Adrenal gland (tissue), 9 donors: ENCODE measurements at regions not wholly inside any gene's neighbourhood (a gene's known extent, or its start where the extent isn't known, plus 50 kb on each side); places are given as distances from the start of the nearest gene placed in this dataset.

Source experiments
- DNase-seq, 7 donors: peaks; one replicate each; pipeline ENCODE4 v3.0.0-alpha.2; 2019 to 2020
- H3K27ac ChIP-seq, 5 donors: fragments of 200-600 bp; sonication (generic) in 4 of 5; 1 replicate in 3 of 5; 2 replicates in 2 of 5; pipeline versions ENCODE4 v1.5.1 to v1.8.0; 2016 to 2020; ENCODE audit warnings: mild to moderate bottlenecking in 1 of 5
- H3K27me3 ChIP-seq: fragments of 200-600 bp; 2 replicates; pipeline ENCODE4 v1.8.0; 2021
- H3K36me3 ChIP-seq, 2 donors: fragments of 200-600 bp; replicated peaks in 1 of 2; 1 replicate in 1 of 2; 2 replicates in 1 of 2; pipeline versions ENCODE4 v1.5.1 to v1.8.0; 2018 to 2022
- H3K4me1 ChIP-seq, 2 donors: fragments of 200-600 bp; replicated peaks in 1 of 2; 1 replicate in 1 of 2; 2 replicates in 1 of 2; pipeline versions ENCODE4 v1.5.1 to v1.8.0; 2018 to 2021
- H3K4me3 ChIP-seq, 4 donors: fragments of 200-600 bp; sonication (generic) in 3 of 4; one replicate each; pipeline ENCODE4 v1.5.1; 2016 to 2018
- H3K9me3 ChIP-seq, 3 donors: fragments of 200-600 bp; sonication (generic) in 1 of 3; replicated peaks in 1 of 3; 1 replicate in 2 of 3; 2 replicates in 1 of 3; pipeline versions ENCODE4 v1.5.1 to v1.8.0; 2016 to 2021
- POLR2A ChIP-seq, 2 donors: fragments of 450-650 bp; IDR thresholded peaks; one replicate each; pipeline ENCODE4 v1.6.1; 2017; ENCODE audit warnings: antibody characterized with exemption in 2 of 2, mild to moderate bottlenecking in 2 of 2, moderate library complexity in 1 of 2
- WGBS, 4 donors: extraction: QIAGEN DNeasy Blood & Tissue Kit in 2 of 4; methylation state at CpG; one replicate each; pipeline versions ENCODE4 v1.1.5 to v1.1.7; 2013 to 2017; 5-methylcytosine and 5-hydroxymethylcytosine counted together
- intact Hi-C, 2 donors: fragments of 100-400 bp; cut with DNase I; formaldehyde crosslinking; loops; one replicate each; pipeline versions ENCODE4 v1.14.1 to v1.15.0; 2022 to 2023
- TF ChIP-seq, protein P1 (sequence below), 6 experiments: fragments of 450-650 bp in 4 of 6; fragments of 200-600 bp in 2 of 6; sonication (generic) in 1 of 6; IDR thresholded peaks; 1 replicate in 5 of 6; 2 replicates in 1 of 6; pipeline versions ENCODE4 v1.5.1 to v1.8.0; 2016 to 2021; ENCODE audit warnings: antibody characterized with exemption in 6 of 6, mild to moderate bottlenecking in 2 of 6, moderate library complexity in 1 of 6
- donor health status: healthy with polysubstance abuse.
- donor health status: Bipolar disorder and iron deficiency.
- donor health status: DM: yes; HTN: yes; CAD: no.
- donor health status: DM: no; HTN: no; CAD: no.
- donor health status: DM: no; HTN: no; CAD: no.

DNA sequence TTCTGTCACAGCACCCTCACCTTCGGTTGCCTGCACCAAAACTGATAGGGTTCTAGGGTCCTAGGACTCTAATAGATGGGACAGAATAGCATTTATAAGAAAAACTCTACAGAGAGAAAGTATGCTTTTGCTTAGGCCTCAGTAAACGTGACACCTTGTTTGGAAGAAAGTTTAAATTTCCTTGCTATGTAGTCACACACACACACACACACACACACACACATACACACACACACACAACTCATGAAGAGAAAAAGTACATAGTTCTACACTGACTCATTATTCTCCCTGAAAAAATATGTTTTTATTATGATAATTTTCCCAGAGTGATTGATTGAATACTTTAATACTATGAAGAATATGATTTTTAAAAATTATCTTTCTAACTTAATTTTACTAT, 220.8 kb upstream of the SNX19 start:
- no peaks in the 10 kb centered on the region for H3K36me3 ChIP-seq
- H3K27me3 ChIP-seq, result no peaks in the 10 kb centered on the region
- intact Hi-C loops, result no loop called here
- H3K4me1 ChIP-seq, result no peaks in the 10 kb centered on the region
- H3K4me3 ChIP-seq, result no peak overlapping the region
- no peaks in the 10 kb centered on the region for H3K9me3 ChIP-seq
- TF ChIP-seq POLR2A (IDR thresholded peaks at IDR 0.05), result no peak
- TF ChIP-seq, protein P1, sequence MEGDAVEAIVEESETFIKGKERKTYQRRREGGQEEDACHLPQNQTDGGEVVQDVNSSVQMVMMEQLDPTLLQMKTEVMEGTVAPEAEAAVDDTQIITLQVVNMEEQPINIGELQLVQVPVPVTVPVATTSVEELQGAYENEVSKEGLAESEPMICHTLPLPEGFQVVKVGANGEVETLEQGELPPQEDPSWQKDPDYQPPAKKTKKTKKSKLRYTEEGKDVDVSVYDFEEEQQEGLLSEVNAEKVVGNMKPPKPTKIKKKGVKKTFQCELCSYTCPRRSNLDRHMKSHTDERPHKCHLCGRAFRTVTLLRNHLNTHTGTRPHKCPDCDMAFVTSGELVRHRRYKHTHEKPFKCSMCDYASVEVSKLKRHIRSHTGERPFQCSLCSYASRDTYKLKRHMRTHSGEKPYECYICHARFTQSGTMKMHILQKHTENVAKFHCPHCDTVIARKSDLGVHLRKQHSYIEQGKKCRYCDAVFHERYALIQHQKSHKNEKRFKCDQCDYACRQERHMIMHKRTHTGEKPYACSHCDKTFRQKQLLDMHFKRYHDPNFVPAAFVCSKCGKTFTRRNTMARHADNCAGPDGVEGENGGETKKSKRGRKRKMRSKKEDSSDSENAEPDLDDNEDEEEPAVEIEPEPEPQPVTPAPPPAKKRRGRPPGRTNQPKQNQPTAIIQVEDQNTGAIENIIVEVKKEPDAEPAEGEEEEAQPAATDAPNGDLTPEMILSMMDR (IDR thresholded peaks at IDR 0.05), result no peak
- H3K27ac ChIP-seq, result no peak overlapping the region
- 66 to 82% (median 73%) methylated on average over 2 of the region's 2 CpGs for WGBS, 4 donors
- DNase-seq, result no peak

DNA sequence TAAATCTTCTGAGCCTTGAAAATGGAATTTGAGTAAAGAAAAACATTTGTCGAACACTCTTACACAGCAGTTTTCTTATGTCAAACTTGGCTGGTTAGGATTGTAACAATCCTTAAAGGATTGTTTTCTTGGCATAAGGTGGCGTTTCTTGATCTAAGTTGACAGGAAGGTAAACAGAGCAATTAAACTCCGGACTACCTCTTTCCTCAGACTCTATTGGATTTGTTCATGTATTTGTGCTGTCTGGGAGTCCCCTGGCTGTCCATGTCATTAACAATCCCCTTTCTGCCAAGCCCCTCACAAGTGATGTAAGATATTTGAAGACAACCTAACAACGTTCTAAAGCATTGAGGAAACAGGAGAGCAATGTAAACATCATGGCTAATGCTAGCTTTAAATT, 222.5 kb upstream of the SNX19 start:
- Histone ChIP-seq H3K9me3 (no peaks in the 10 kb centered on the region), H3K4me3 (no peak overlapping the region), H3K36me3 (no peaks in the 10 kb centered on the region), H3K27me3 (no peaks in the 10 kb centered on the region), H3K4me1 (no peaks in the 10 kb centered on the region), H3K27ac (no peak overlapping the region)
- 48 to 63% (median 52%) methylated on average over 4 of the region's 4 CpGs for WGBS, 4 donors
- intact Hi-C loops, result no loop called here
- no peak for DNase-seq
- no peak for TF ChIP-seq POLR2A (IDR thresholded peaks at IDR 0.05)
- TF ChIP-seq, protein P1 (IDR thresholded peaks at IDR 0.05), result no peak

DNA sequence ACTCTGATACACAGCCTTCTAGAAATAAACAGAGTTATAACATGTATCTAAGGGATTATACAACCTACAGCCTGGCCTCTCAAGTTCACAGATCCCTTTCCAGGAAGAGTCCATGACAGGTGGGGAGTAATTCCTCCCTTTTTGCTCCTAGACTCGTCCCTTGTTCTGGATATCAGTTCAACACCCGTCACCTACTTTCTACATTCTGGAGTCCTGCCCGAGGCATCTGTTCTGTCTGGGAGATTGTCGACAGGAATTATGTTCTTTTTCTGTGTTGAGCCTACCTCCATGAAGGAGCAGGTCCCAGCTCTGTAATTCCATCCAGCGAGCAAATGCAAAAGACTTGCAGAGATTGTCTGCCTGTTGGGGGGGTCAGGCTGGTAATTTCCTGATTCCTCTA, 224.6 kb upstream of the NTM start:
- intact Hi-C loops, result no loop called here
- no peak overlapping the region for H3K4me3 ChIP-seq
- no peaks in the 10 kb centered on the region for H3K36me3 ChIP-seq
- no peaks in the 10 kb centered on the region for H3K4me1 ChIP-seq
- WGBS, 4 donors, result 66 to 80% (median 73%) methylated on average over 5 of the region's 5 CpGs
- no peak overlapping the region for H3K27ac ChIP-seq
- TF ChIP-seq, protein P1 (IDR thresholded peaks at IDR 0.05), result no peak
- no peak for TF ChIP-seq POLR2A (IDR thresholded peaks at IDR 0.05)
- DNase-seq, result no peak
- H3K27me3 ChIP-seq, result no peaks in the 10 kb centered on the region
- no peaks in the 10 kb centered on the region for H3K9me3 ChIP-seq

DNA sequence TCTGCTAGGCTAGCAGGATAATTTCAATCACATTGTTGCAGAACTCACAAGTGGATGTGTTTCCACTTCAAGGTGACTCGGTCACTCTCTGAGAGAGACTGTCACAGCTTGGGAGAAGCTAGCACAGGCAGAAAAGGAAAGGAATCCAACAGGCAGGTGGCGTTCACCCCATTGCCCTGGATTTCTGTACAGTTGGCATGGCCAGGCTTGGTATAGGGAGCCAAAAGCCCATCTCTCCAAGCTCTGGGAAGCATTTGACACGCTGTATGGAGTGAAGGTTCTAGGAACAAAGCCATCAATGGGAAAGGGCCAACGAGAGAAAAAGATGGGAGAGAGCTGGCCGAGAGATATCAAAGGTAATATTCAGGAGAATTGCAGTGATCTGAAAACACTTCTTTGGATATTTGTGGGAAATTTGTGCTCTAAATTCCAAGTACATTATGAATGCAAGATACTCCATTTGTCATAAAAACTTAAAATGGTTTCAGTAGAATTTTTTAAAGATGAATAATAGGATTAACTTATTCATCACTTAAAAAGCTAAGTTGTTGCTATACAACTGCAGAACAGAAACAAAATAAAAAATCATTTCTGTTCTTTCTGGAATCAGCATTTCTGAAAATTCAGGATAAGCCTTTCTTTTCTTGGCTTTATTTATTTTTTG, 223.5 kb upstream of the NTM start:
- Histone ChIP-seq H3K9me3 (no peaks in the 10 kb centered on the region), H3K4me3 (no peak overlapping the region), H3K27me3 (no peaks in the 10 kb centered on the region), H3K4me1 (no peaks in the 10 kb centered on the region), H3K27ac (no peak overlapping the region), H3K36me3 (no peaks in the 10 kb centered on the region)
- TF ChIP-seq POLR2A (IDR thresholded peaks at IDR 0.05), result no peak
- TF ChIP-seq, protein P1 (IDR thresholded peaks at IDR 0.05), result no peak
- intact Hi-C loops, result no loop called here
- WGBS, 4 donors, result 64 to 72% (median 64%) methylated on average over 5 of the region's 5 CpGs
- DNase-seq, result no peak
